Thymus (tissue), 11 donors: ENCODE measurements at regions not wholly inside any gene's neighbourhood (a gene's known extent, or its start where the extent isn't known, plus 50 kb on each side); places are given as distances from the start of the nearest gene placed in this dataset.
"Not testable (repeated sequence)": the region's sequence is repeated elsewhere in the genome, so short reads cannot be mapped to it uniquely, and the experiment has no call there.

Experiments
- DNase-seq, 9 donors: peaks; one replicate each; pipeline ENCODE4 v3.0.0-alpha.2; 2013; ENCODE audit warnings: low spot score in 9 of 9, low read depth in 6 of 9, missing footprints in 1 of 9
- H3K27ac ChIP-seq, 2 donors: one replicate each; pipeline ENCODE4 v1.5.1; 2013; ENCODE audit warnings: control low read depth in 1 of 2, low read depth in 1 of 2, low read length in 1 of 2, mild to moderate bottlenecking in 1 of 2, moderate library complexity in 1 of 2
- H3K27me3 ChIP-seq, 2 donors: one replicate each; pipeline ENCODE4 v1.5.1; 2013; ENCODE audit warnings: low read length in 1 of 2; ENCODE audit not compliant: control insufficient read depth in 2 of 2, insufficient read depth in 1 of 2
- H3K36me3 ChIP-seq, 2 donors: one replicate each; pipeline ENCODE4 v1.5.1; 2013; ENCODE audit warnings: low read length in 1 of 2, mild to moderate bottlenecking in 1 of 2, moderate library complexity in 1 of 2; ENCODE audit not compliant: control insufficient read depth in 2 of 2, insufficient read depth in 2 of 2
- H3K4me1 ChIP-seq, 2 donors: one replicate each; pipeline ENCODE4 v1.5.1; 2013; ENCODE audit warnings: low read length in 2 of 2; ENCODE audit not compliant: control insufficient read depth in 2 of 2, insufficient read depth in 2 of 2
- H3K4me3 ChIP-seq, 2 donors: one replicate each; pipeline ENCODE4 v1.5.1; 2013; ENCODE audit warnings: low read length in 2 of 2, control low read depth in 1 of 2, mild to moderate bottlenecking in 1 of 2
- H3K9me3 ChIP-seq, 2 donors: one replicate each; pipeline ENCODE4 v1.5.1; 2013; ENCODE audit warnings: low read length in 1 of 2, mild to moderate bottlenecking in 1 of 2; ENCODE audit not compliant: control insufficient read depth in 2 of 2, insufficient read depth in 1 of 2
- WGBS: extraction: QIAGEN DNeasy Blood & Tissue Kit; methylation state at CpG from one replicate; pipeline ENCODE4 v1.1.7; 2013; 5-methylcytosine and 5-hydroxymethylcytosine counted together
- donor health status: healthy.

GRCh38 chr4:26241179-26241578 is 79.6 kb upstream of the RBPJ start:
- no peaks in the 10 kb centered on the region for H3K36me3 ChIP-seq
- no peak overlapping the region for H3K27ac ChIP-seq
- 84% methylated on average over 4 of the region's 4 CpGs for WGBS
- H3K4me3 ChIP-seq, result no peak overlapping the region
- no peak for DNase-seq
- H3K4me1 ChIP-seq, result no peaks in the 10 kb centered on the region
- H3K9me3 ChIP-seq, result no peaks in the 10 kb centered on the region
- peaks cover 0 to 2% of the 10 kb centered on the region in 2 donors for H3K27me3 ChIP-seq

- no peak for DNase-seq
- peaks cover 0 to 2% of the 10 kb centered on the region in 2 donors for H3K27me3 ChIP-seq
- no peaks in the 10 kb centered on the region for H3K4me1 ChIP-seq
- H3K9me3 ChIP-seq, result no peaks in the 10 kb centered on the region
- no peaks in the 10 kb centered on the region for H3K36me3 ChIP-seq
- H3K27ac ChIP-seq, result no peak overlapping the region
- H3K4me3 ChIP-seq, result no peak overlapping the region
Measured at GRCh38 chr4:26242451-26242850, 78.4 kb upstream of the RBPJ start.

- H3K36me3 ChIP-seq, H3K27ac ChIP-seq, H3K4me1 ChIP-seq, H3K4me3 ChIP-seq, H3K27me3 ChIP-seq, H3K9me3 ChIP-seq, DNase-seq: not testable (repeated sequence)
- WGBS, result 11% methylated on average over 1 of the region's 1 CpG
Measured at GRCh38 chr4:26244138-26244537, 76.7 kb upstream of the RBPJ start.

GRCh38 chr4:26248647-26249046 is 72.2 kb upstream of the RBPJ start:
- H3K27ac ChIP-seq, result no peak overlapping the region
- no peak overlapping the region for H3K4me3 ChIP-seq
- no peaks in the 10 kb centered on the region for H3K27me3 ChIP-seq
- no peaks in the 10 kb centered on the region for H3K4me1 ChIP-seq
- no peaks in the 10 kb centered on the region for H3K9me3 ChIP-seq
- DNase-seq, result no peak
- no peaks in the 10 kb centered on the region for H3K36me3 ChIP-seq

- no peaks in the 10 kb centered on the region for H3K4me1 ChIP-seq
- DNase-seq, result no peak
- no peaks in the 10 kb centered on the region for H3K27me3 ChIP-seq
- no peaks in the 10 kb centered on the region for H3K36me3 ChIP-seq
- no peaks in the 10 kb centered on the region for H3K9me3 ChIP-seq
- H3K4me3 ChIP-seq, result no peak overlapping the region
- H3K27ac ChIP-seq, result no peak overlapping the region
- WGBS, result 95% methylated on average over 8 of the region's 8 CpGs
Measured at GRCh38 chr4:26252349-26253025, 68.3 kb upstream of the RBPJ start.

GRCh38 chr4:26253968-26254367 is 66.8 kb upstream of the RBPJ start:
- Histone ChIP-seq H3K4me3 (no peak overlapping the region), H3K4me1 (no peaks in the 10 kb centered on the region), H3K27ac (no peak overlapping the region), H3K9me3 (no peaks in the 10 kb centered on the region), H3K27me3 (no peaks in the 10 kb centered on the region), H3K36me3 (no peaks in the 10 kb centered on the region)
- WGBS, result 96% methylated on average over 3 of the region's 3 CpGs
- no peak for DNase-seq

GRCh38 chr4:26255989-26256388 is 64.8 kb upstream of the RBPJ start:
- Histone ChIP-seq H3K4me3 (no peak overlapping the region), H3K4me1 (no peaks in the 10 kb centered on the region), H3K27ac (no peak overlapping the region), H3K9me3 (no peaks in the 10 kb centered on the region), H3K27me3 (no peaks in the 10 kb centered on the region), H3K36me3 (no peaks in the 10 kb centered on the region)
- 84% methylated on average over 1 of the region's 1 CpG for WGBS
- no peak for DNase-seq

GRCh38 chr4:26257444-26257843 is 63.4 kb upstream of the RBPJ start:
- not testable (repeated sequence) for DNase-seq, H3K36me3 ChIP-seq, H3K4me3 ChIP-seq, H3K4me1 ChIP-seq, H3K9me3 ChIP-seq, H3K27ac ChIP-seq, H3K27me3 ChIP-seq
- WGBS, result 95% methylated on average over 2 of the region's 2 CpGs

- no peak for DNase-seq
- no peaks in the 10 kb centered on the region for H3K36me3 ChIP-seq
- 95% methylated on average over 2 of the region's 2 CpGs for WGBS
- no peaks in the 10 kb centered on the region for H3K9me3 ChIP-seq
- H3K27me3 ChIP-seq, result no peaks in the 10 kb centered on the region
- H3K27ac ChIP-seq, result no peak overlapping the region
- H3K4me3 ChIP-seq, result no peak overlapping the region
- no peaks in the 10 kb centered on the region for H3K4me1 ChIP-seq
Measured at GRCh38 chr4:26257850-26258249, 63.0 kb upstream of the RBPJ start.

- Histone ChIP-seq H3K4me1 (no peaks in the 10 kb centered on the region), H3K9me3 (no peaks in the 10 kb centered on the region)
Measured at GRCh38 chr4:26260571-26260970, 60.2 kb upstream of the RBPJ start.

More at GRCh38 chr4:26260571-26260970, 60.2 kb upstream of the RBPJ start:
- no peak overlapping the region for H3K27ac ChIP-seq
- DNase-seq, result no peak
- no peaks in the 10 kb centered on the region for H3K36me3 ChIP-seq
- no peak overlapping the region for H3K4me3 ChIP-seq
- whole genome bisulfite sequencing, result 97% methylated on average over 2 of the region's 2 CpGs
- no peaks in the 10 kb centered on the region for H3K27me3 ChIP-seq
